ENCODE measurements at regions not wholly inside any gene's neighbourhood (a gene's known extent, or its start where the extent isn't known, plus 50 kb on each side); places are given as distances from the start of the nearest gene placed in this dataset.

DNA sequence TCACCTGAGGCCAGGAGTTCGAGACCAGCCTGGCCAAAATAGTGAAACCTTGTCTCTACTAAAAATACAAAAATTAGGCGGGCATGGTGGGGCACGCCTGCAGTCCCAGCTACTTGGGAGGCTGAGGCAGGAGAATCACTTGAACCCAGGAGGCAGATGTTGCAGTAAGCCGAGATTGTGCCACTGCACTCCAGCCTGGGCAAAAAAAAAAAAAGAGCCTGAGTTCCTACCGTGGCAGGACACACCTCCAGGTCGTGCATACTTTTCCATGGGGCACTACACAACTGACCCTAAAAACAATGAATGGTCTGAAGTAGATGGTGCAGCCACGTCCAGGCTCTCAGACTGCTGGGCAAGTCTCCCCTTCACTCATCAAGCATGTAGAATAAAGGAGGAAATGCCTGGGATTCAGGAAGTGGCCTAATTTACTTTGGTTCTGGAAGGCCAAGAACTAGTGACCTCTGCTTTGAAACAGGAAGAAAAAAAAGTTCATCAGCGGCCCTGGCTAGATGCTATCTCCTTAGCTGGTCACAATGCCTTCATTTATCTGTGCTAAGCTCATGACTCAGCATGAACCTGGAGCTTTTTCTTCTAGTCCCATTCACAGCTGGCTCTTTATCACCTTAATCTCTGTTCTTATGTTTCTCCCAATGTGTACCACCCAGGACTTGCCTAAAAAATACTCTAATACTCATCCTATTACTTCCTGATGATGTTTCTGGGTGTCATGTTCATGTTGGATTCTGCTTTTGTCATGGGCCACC lies 55.8 kb upstream of the OR6J1 start:
- H3K27me3 ChIP-seq (replicated peaks; ENCODE audit: control insufficient read depth, insufficient read depth, low read length), result no peaks in the 10 kb centered on the region; the same call in none of the 2 replicates
- no peak for DNase-seq (ENCODE audit: extremely low read depth, insufficient read length)
- no peaks in the 10 kb centered on the region for H3K36me3 ChIP-seq (ENCODE audit: control insufficient read depth, insufficient read depth, low read length)
- no peak overlapping the region for H3K4me3 ChIP-seq (replicated peaks; ENCODE audit: low read depth, low read length)
- TF ChIP-seq, protein P1, sequence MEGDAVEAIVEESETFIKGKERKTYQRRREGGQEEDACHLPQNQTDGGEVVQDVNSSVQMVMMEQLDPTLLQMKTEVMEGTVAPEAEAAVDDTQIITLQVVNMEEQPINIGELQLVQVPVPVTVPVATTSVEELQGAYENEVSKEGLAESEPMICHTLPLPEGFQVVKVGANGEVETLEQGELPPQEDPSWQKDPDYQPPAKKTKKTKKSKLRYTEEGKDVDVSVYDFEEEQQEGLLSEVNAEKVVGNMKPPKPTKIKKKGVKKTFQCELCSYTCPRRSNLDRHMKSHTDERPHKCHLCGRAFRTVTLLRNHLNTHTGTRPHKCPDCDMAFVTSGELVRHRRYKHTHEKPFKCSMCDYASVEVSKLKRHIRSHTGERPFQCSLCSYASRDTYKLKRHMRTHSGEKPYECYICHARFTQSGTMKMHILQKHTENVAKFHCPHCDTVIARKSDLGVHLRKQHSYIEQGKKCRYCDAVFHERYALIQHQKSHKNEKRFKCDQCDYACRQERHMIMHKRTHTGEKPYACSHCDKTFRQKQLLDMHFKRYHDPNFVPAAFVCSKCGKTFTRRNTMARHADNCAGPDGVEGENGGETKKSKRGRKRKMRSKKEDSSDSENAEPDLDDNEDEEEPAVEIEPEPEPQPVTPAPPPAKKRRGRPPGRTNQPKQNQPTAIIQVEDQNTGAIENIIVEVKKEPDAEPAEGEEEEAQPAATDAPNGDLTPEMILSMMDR (IDR thresholded peaks at IDR 0.05; ENCODE audit: insufficient read depth, low read length, poor library complexity, severe bottlenecking), result no peak

GRCh38 chr14:22713631-22713950 lies 52.9 kb upstream of the OXA1L start:
- TF ChIP-seq, protein P1 (IDR thresholded peaks at IDR 0.05; ENCODE audit: insufficient read depth, low read length, poor library complexity, severe bottlenecking), result no peak
- no peaks in the 10 kb centered on the region for H3K27me3 ChIP-seq (replicated peaks; ENCODE audit: control insufficient read depth, insufficient read depth, low read length)
- H3K4me3 ChIP-seq (replicated peaks; ENCODE audit: low read depth, low read length), result peak overlapping the region; percentile 61
- H3K36me3 ChIP-seq (ENCODE audit: control insufficient read depth, insufficient read depth, low read length), result no peaks in the 10 kb centered on the region
- DNase-seq (ENCODE audit: extremely low read depth, insufficient read length), result no peak

DNA sequence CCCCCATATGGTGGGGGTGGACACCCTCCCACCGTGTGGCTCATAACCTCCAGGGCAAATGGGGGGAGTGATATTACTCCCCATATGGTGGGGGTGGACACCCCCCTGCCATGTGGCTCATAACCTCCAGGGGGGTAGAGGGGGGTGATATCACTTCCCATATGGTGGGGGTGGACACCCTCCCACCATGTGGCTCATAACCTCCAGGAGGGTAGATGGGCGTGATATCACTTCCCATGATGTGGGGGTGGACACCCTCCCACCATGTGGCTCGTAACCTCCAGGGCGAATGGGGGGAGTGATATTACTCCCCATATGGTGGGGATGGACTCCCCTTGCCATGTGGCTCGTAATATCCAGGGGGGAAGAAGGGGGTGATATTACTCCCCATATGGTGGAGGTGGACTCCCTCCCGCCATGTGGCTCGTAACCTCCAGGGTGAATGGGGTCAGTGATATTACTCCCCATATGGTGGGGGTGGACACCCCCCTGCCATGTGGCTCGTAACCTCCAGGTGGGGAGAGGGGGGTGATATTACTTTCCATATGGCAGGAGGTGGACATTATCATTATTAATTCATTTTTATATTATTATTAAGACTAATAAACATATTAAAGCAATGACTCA lies 51.2 kb upstream of the OXA1L start:
- Histone ChIP-seq H3K4me3 (replicated peaks; ENCODE audit: low read depth, low read length) (no peak overlapping the region), H3K27me3 (replicated peaks; ENCODE audit: control insufficient read depth, insufficient read depth, low read length) (no peaks in the 10 kb centered on the region), H3K36me3 (ENCODE audit: control insufficient read depth, insufficient read depth, low read length) (no peaks in the 10 kb centered on the region)
- TF ChIP-seq, protein P1 (IDR thresholded peaks at IDR 0.05; ENCODE audit: insufficient read depth, low read length, poor library complexity, severe bottlenecking), result no peak
- no peak for DNase-seq (ENCODE audit: extremely low read depth, insufficient read length)

DNA sequence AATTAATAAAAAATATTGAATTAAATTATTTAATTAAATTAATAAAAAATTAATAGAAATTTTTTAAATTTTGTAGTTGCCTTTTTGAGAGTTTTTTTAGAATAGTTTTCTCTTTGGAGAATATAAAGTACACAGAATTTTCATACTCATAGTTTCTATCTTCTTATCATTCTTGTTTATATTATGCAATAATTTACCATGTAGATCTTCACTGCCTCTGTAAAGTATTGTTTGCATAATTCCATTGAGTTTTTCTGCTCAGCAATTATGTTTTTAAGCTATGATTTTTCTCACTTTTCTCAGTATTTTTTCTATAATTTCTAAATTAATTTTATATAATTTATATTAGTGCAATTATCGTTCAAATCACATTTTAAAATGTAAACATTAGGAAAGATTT lies 50.6 kb upstream of the OXA1L start:
- no peaks in the 10 kb centered on the region for H3K36me3 ChIP-seq (ENCODE audit: control insufficient read depth, insufficient read depth, low read length)
- H3K4me3 ChIP-seq (replicated peaks; ENCODE audit: low read depth, low read length), result no peak overlapping the region
- H3K27me3 ChIP-seq (replicated peaks; ENCODE audit: control insufficient read depth, insufficient read depth, low read length), result no peaks in the 10 kb centered on the region
- no peak for DNase-seq (ENCODE audit: extremely low read depth, insufficient read length)
- TF ChIP-seq, protein P1 (IDR thresholded peaks at IDR 0.05; ENCODE audit: insufficient read depth, low read length, poor library complexity, severe bottlenecking), result no peak

Data from GM06990 (cell line).